ENCODE measurements at regions not wholly inside any gene's neighbourhood (a gene's known extent, or its start where the extent isn't known, plus 50 kb on each side); places are given as distances from the start of the nearest gene placed in this dataset.

- no peaks in the 10 kb centered on the region for H3K36me3 ChIP-seq
- no peaks in the 10 kb centered on the region for H3K4me1 ChIP-seq
- no peak for DNase-seq
- no peak overlapping the region for H3K27ac ChIP-seq
- peaks cover 0 to 12% (median 0%) of the 10 kb centered on the region in 8 donors for H3K9me3 ChIP-seq
- intact Hi-C loops (cut with DNase I; ENCODE audit: low total_unique reads) = no loop called here
- no peak overlapping the region for H3K4me3 ChIP-seq
- TF ChIP-seq POLR2A (IDR thresholded peaks at IDR 0.05) = no peak
- TF ChIP-seq POLR2AphosphoS5 (IDR thresholded peaks at IDR 0.05) = no peak
- TF ChIP-seq CTCF (IDR thresholded peaks at IDR 0.05 in 8 of 11, conservative IDR thresholded peaks at IDR 0.05 in 3 of 11) = no peak
- H3K27me3 ChIP-seq (replicated peaks in 1 of 7) = no peaks in the 10 kb centered on the region
Measured at GRCh38 chr4:145380123-145380522, 101.5 kb upstream of the SMAD1 start.

GRCh38 chr4:145375416-145375815, 106.2 kb upstream of the SMAD1 start:
- WGBS, 5 donors = 94 to 96% (median 95%) methylated on average over 20 of the region's 20 CpGs
- Histone ChIP-seq H3K27ac (no peak overlapping the region), H3K4me1 (no peaks in the 10 kb centered on the region), H3K27me3 (replicated peaks in 1 of 7) (no peaks in the 10 kb centered on the region), H3K4me3 (no peak overlapping the region), H3K9me3 (no peaks in the 10 kb centered on the region), H3K36me3 (no peaks in the 10 kb centered on the region)
- no peak for DNase-seq
- TF ChIP-seq CTCF (IDR thresholded peaks at IDR 0.05 in 8 of 11, conservative IDR thresholded peaks at IDR 0.05 in 3 of 11) (no peak), POLR2AphosphoS5 (IDR thresholded peaks at IDR 0.05) (no peak), POLR2A (IDR thresholded peaks at IDR 0.05) (no peak)
- intact Hi-C loops (cut with DNase I; ENCODE audit: low total_unique reads) = no loop called here

- 70 to 91% (median 76%) methylated on average over 4 of the region's 4 CpGs for WGBS, 5 donors
- TF ChIP-seq POLR2AphosphoS5 (IDR thresholded peaks at IDR 0.05) (no peak), CTCF (IDR thresholded peaks at IDR 0.05 in 8 of 11, conservative IDR thresholded peaks at IDR 0.05 in 3 of 11) (no peak), POLR2A (IDR thresholded peaks at IDR 0.05) (no peak)
- DNase-seq = no peak
Measured at GRCh38 chr4:145352438-145353145, 129.1 kb upstream of the SMAD1 start.

GRCh38 chr4:145351922-145352321, 129.7 kb upstream of the SMAD1 start:
- no peaks in the 10 kb centered on the region for H3K9me3 ChIP-seq
- peaks cover 0 to 8% (median 0%) of the 10 kb centered on the region in 6 donors for H3K4me1 ChIP-seq
- intact Hi-C loops (cut with DNase I; ENCODE audit: low total_unique reads) = no loop called here
- H3K27ac ChIP-seq = no peak overlapping the region
- whole genome bisulfite sequencing, 5 donors = 89 to 100% (median 94%) methylated on average over 1 of the region's 1 CpG
- no peak for DNase-seq
- no peaks in the 10 kb centered on the region for H3K36me3 ChIP-seq
- H3K4me3 ChIP-seq = no peak overlapping the region
- no peaks in the 10 kb centered on the region for H3K27me3 ChIP-seq (replicated peaks in 1 of 7)
- TF ChIP-seq CTCF (IDR thresholded peaks at IDR 0.05 in 8 of 11, conservative IDR thresholded peaks at IDR 0.05 in 3 of 11) = no peak
- no peak for TF ChIP-seq POLR2A (IDR thresholded peaks at IDR 0.05)
- no peak for TF ChIP-seq POLR2AphosphoS5 (IDR thresholded peaks at IDR 0.05)

More at GRCh38 chr4:145352438-145353145, 129.1 kb upstream of the SMAD1 start:
- Histone ChIP-seq H3K27me3 (replicated peaks in 1 of 7) (no peaks in the 10 kb centered on the region), H3K36me3 (no peaks in the 10 kb centered on the region), H3K4me1 (peaks cover 0 to under 1% (median 0%) of the 10 kb centered on the region in 6 donors), H3K4me3 (no peak overlapping the region), H3K27ac (no peak overlapping the region), H3K9me3 (no peaks in the 10 kb centered on the region)
- intact Hi-C loops (cut with DNase I; ENCODE audit: low total_unique reads) = no loop called here
